ENCODE measurements at regions not wholly inside any gene's neighbourhood (a gene's known extent, or its start where the extent isn't known, plus 50 kb on each side); places are given as distances from the start of the nearest gene placed in this dataset.

GRCh38 chr3:87361271-87361670, 84.9 kb upstream of the POU1F1 start:
- Histone ChIP-seq H3K27me3 (ENCODE audit: control insufficient read depth in 2 of 2, insufficient read depth in 2 of 2, low read length in 2 of 2) (no peaks in the 10 kb centered on the region), H3K4me1 (replicated peaks in 1 of 2; ENCODE audit: control insufficient read depth in 2 of 2, insufficient read depth in 2 of 2, low read length in 2 of 2) (no peaks in the 10 kb centered on the region), H3K4me3 (no peak overlapping the region), H3K79me2 (ENCODE audit: control insufficient read depth, insufficient read depth, low read length) (no peaks in the 10 kb centered on the region), H3K9me1 (ENCODE audit: control insufficient read depth, insufficient read depth, low read length) (no peaks in the 10 kb centered on the region), H4K20me1 (replicated peaks; ENCODE audit: control insufficient read depth, insufficient read depth, low read length) (no peaks in the 10 kb centered on the region), H3K9me3 (replicated peaks; ENCODE audit: control insufficient read depth, insufficient read depth, low read depth, low read length) (no peaks in the 10 kb centered on the region), H2AFZ (ENCODE audit: low read depth, low read length) (no peak overlapping the region), H3K9ac (ENCODE audit: insufficient read depth in 1 of 2, low read depth in 2 of 2, low read length in 2 of 2) (no peak overlapping the region), H3K27ac (ENCODE audit: extremely low read depth, low read depth, low read length) (no peak overlapping the region), H3K36me3 (ENCODE audit: control insufficient read depth, insufficient read depth, low read length) (no peaks in the 10 kb centered on the region), H3K4me2 (ENCODE audit: insufficient read depth, low read length) (no peak overlapping the region)
- intact Hi-C loops (cut with micrococcal nuclease) (no loop called here), in situ Hi-C loops (cut with MboI) (no loop called here)
- ChIA-PET POLR2A (no interaction called here), CTCF (ENCODE audit: low intra/inter-chr PET ratio) (no interaction called here)
- ATAC-seq, result no peak
- DNase-seq (ENCODE audit: extremely low read depth in 1 of 4, low spot score in 3 of 4), result no peak
- TF ChIP-seq KAT2B (IDR thresholded peaks at IDR 0.05; ENCODE audit: low read depth, low read length), result no peak
- TF ChIP-seq CCAR2 (IDR thresholded peaks at IDR 0.05; ENCODE audit: low read depth, low read length), result no peak
- TF ChIP-seq ZBTB8A (IDR thresholded peaks at IDR 0.05; ENCODE audit: partially characterized antibody), result no peak
- no peak for TF ChIP-seq CAMTA2 (CRISPR knock-in tag; conservative IDR thresholded peaks at IDR 0.05)
- no peak for TF ChIP-seq ZC3H4 (CRISPR knock-in tag; IDR thresholded peaks at IDR 0.05; ENCODE audit: borderline replicate concordance)
- no peak for TF ChIP-seq CHD4 (IDR thresholded peaks at IDR 0.05; ENCODE audit: insufficient read depth, insufficient replicate concordance, low read depth, low read length, poor library complexity, severe bottlenecking)
- TF ChIP-seq STAT5B (CRISPR knock-in tag; IDR thresholded peaks at IDR 0.05), result no peak
- TF ChIP-seq KHSRP (IDR thresholded peaks at IDR 0.05), result no peak
- TF ChIP-seq E2F1 (CRISPR knock-in tag; IDR thresholded peaks at IDR 0.05), result no peak
- TF ChIP-seq OTX1 (CRISPR knock-in tag; IDR thresholded peaks at IDR 0.05), result no peak
- no peak for TF ChIP-seq THRA (IDR thresholded peaks at IDR 0.05)
- no peak for TF ChIP-seq LCOR (CRISPR knock-in tag; IDR thresholded peaks at IDR 0.05)
- no peak for TF ChIP-seq KDM2B (CRISPR knock-in tag; IDR thresholded peaks at IDR 0.05)
- no peak for TF ChIP-seq ZNF444 (CRISPR knock-in tag; IDR thresholded peaks at IDR 0.05)
- TF ChIP-seq RNF2 (IDR thresholded peaks at IDR 0.05), result no peak
- TF ChIP-seq NR2C1 (IDR thresholded peaks at IDR 0.05), result no peak
- TF ChIP-seq NR2C1 (tag; IDR thresholded peaks at IDR 0.05), result no peak
- TF ChIP-seq TBP (optimal IDR thresholded peaks at IDR 0.05; ENCODE audit: low read depth, low read length), result no peak
- no peak for TF ChIP-seq FOXP4 (CRISPR knock-in tag; IDR thresholded peaks at IDR 0.05; ENCODE audit: borderline replicate concordance)
- BruUV-seq (replicated peaks), result no TSS peak
- no peak for FAIRE-seq
